ENCODE measurements at regions not wholly inside any gene's neighbourhood (a gene's known extent, or its start where the extent isn't known, plus 50 kb on each side); places are given as distances from the start of the nearest gene placed in this dataset.
"Not testable (repeated sequence)": the region's sequence is repeated elsewhere in the genome, so short reads cannot be mapped to it uniquely, and the experiment has no call there.

DNA sequence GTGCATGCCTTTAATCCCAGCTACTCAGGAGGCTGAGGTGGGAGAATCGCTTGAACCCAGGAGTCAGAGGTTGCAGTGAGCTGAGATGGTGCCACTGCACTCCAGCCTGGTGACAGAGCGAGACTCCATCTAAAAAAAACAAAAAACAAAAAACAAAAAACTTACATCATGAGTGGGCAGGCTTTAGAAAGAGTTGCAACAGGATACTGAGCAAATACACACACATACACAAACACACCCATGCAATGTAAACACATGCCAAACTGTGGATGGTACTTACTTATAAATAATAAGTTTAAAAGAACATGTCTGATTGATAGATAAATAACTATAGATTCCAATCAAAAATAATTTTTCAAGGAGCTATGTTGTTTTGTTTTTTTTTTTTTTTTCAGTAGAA lies 481.7 kb upstream of the MARCKS start:
- not testable (repeated sequence) for TF ChIP-seq CHD2 (IDR thresholded peaks at IDR 0.05; ENCODE audit: low read length, partially characterized antibody); SIN3A (IDR thresholded peaks at IDR 0.05; ENCODE audit: borderline replicate concordance, low read depth, low read length); SMC3 (IDR thresholded peaks at IDR 0.05; ENCODE audit: low read depth, low read length); MXI1 (IDR thresholded peaks at IDR 0.05; ENCODE audit: low read depth, low read length); POLR2AphosphoS5 (IDR thresholded peaks at IDR 0.05; ENCODE audit: low read depth, low read length)
- TF ChIP-seq, protein P1, sequence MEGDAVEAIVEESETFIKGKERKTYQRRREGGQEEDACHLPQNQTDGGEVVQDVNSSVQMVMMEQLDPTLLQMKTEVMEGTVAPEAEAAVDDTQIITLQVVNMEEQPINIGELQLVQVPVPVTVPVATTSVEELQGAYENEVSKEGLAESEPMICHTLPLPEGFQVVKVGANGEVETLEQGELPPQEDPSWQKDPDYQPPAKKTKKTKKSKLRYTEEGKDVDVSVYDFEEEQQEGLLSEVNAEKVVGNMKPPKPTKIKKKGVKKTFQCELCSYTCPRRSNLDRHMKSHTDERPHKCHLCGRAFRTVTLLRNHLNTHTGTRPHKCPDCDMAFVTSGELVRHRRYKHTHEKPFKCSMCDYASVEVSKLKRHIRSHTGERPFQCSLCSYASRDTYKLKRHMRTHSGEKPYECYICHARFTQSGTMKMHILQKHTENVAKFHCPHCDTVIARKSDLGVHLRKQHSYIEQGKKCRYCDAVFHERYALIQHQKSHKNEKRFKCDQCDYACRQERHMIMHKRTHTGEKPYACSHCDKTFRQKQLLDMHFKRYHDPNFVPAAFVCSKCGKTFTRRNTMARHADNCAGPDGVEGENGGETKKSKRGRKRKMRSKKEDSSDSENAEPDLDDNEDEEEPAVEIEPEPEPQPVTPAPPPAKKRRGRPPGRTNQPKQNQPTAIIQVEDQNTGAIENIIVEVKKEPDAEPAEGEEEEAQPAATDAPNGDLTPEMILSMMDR (IDR thresholded peaks at IDR 0.05): not testable (repeated sequence)

All from SK-N-SH (cell line).